ENCODE measurements at regions not wholly inside any gene's neighbourhood (a gene's known extent, or its start where the extent isn't known, plus 50 kb on each side); places are given as distances from the start of the nearest gene placed in this dataset.

DNA sequence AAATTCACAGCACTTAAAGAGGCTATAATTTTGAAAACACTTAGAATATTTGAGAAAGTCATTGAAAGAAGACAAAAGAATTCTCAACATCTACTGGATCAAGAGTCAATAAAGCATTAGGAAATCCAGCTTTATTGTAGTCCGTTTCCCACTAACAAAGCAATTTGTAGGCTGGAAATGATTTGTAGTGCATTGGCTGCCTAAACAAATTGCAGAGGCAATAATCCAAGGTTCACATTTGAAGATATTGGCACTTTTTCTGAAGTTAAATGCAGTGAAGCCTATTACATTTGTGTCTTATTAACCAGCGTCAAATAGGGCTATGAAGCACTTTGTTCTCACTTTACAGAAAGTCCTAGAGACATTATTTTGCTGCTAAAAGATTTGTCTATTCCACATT lies 848.1 kb upstream of the SLITRK1 start:
- H3K4me3 Mint-ChIP-seq = no peak overlapping the region
- H3K27ac Mint-ChIP-seq = no peak overlapping the region
- ChIA-PET CTCF (no interaction called here), POLR2A (no interaction called here)
- no peaks in the 10 kb centered on the region for H3K9me3 Mint-ChIP-seq
- TF ChIP-seq, protein P1, sequence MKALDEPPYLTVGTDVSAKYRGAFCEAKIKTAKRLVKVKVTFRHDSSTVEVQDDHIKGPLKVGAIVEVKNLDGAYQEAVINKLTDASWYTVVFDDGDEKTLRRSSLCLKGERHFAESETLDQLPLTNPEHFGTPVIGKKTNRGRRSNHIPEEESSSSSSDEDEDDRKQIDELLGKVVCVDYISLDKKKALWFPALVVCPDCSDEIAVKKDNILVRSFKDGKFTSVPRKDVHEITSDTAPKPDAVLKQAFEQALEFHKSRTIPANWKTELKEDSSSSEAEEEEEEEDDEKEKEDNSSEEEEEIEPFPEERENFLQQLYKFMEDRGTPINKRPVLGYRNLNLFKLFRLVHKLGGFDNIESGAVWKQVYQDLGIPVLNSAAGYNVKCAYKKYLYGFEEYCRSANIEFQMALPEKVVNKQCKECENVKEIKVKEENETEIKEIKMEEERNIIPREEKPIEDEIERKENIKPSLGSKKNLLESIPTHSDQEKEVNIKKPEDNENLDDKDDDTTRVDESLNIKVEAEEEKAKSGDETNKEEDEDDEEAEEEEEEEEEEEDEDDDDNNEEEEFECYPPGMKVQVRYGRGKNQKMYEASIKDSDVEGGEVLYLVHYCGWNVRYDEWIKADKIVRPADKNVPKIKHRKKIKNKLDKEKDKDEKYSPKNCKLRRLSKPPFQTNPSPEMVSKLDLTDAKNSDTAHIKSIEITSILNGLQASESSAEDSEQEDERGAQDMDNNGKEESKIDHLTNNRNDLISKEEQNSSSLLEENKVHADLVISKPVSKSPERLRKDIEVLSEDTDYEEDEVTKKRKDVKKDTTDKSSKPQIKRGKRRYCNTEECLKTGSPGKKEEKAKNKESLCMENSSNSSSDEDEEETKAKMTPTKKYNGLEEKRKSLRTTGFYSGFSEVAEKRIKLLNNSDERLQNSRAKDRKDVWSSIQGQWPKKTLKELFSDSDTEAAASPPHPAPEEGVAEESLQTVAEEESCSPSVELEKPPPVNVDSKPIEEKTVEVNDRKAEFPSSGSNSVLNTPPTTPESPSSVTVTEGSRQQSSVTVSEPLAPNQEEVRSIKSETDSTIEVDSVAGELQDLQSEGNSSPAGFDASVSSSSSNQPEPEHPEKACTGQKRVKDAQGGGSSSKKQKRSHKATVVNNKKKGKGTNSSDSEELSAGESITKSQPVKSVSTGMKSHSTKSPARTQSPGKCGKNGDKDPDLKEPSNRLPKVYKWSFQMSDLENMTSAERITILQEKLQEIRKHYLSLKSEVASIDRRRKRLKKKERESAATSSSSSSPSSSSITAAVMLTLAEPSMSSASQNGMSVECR (CRISPR knock-in tag; IDR thresholded peaks at IDR 0.05; ENCODE audit: borderline replicate concordance) = no peak
- TF ChIP-seq GABPB1 (CRISPR knock-in tag; IDR thresholded peaks at IDR 0.05) (no peak), IRF2 (CRISPR knock-in tag; IDR thresholded peaks at IDR 0.05; ENCODE audit: borderline replicate concordance, low read depth) (no peak)
- H3K4me1 Mint-ChIP-seq = no peaks in the 10 kb centered on the region
- DNase-seq (ENCODE audit: low spot score) (no peak), ATAC-seq (no peak)
- H3K36me3 Mint-ChIP-seq = no peaks in the 10 kb centered on the region
- no peaks in the 10 kb centered on the region for H3K27me3 Mint-ChIP-seq (ENCODE audit: low read depth)

DNA sequence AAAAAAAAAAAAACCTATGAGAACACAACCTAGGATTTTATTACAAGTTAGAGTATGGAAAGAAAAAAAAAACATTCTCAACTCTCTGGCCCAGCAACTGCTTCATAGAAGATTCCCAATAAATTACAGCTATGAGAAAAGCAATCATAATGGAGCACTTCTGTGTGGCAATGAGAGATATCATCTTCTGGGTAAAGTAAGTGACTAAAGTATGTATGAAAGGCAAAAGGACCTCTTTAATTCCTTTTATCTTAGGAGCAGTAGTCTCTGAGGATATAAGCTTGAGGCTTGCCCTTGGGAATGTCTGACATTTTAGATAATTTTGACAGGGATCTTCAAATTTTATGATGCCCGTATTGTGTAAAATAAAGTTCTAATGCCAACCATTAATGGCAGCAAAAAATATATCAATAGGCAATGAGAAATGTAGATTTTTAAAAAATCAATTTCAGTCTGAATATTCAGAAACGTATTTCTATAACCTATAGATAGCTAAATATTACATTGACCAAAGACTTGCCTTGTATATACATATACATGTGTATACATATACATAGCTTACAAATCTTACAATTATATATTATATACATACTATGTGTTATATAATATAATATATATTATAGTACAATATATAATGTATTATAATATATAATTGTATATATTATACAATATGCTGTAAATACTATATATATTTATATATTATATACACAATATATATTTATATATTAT lies 823.9 kb upstream of the SLITRK1 start:
- no peaks in the 10 kb centered on the region for H3K4me1 Mint-ChIP-seq
- no peak overlapping the region for H3K27ac Mint-ChIP-seq
- no peak for TF ChIP-seq GRHL2 (CRISPR knock-in tag; IDR thresholded peaks at IDR 0.05; ENCODE audit: insufficient replicate concordance, severe bottlenecking)
- TF ChIP-seq, protein P2, sequence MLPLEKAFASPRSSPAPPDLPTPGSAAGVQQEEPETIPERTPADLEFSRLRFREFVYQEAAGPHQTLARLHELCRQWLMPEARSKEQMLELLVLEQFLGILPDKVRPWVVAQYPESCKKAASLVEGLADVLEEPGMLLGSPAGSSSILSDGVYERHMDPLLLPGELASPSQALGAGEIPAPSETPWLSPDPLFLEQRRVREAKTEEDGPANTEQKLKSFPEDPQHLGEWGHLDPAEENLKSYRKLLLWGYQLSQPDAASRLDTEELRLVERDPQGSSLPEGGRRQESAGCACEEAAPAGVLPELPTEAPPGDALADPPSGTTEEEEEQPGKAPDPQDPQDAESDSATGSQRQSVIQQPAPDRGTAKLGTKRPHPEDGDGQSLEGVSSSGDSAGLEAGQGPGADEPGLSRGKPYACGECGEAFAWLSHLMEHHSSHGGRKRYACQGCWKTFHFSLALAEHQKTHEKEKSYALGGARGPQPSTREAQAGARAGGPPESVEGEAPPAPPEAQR (CRISPR knock-in tag; IDR thresholded peaks at IDR 0.05) = no peak
- no peak for TF ChIP-seq ETV6 (CRISPR knock-in tag; IDR thresholded peaks at IDR 0.05)
- TF ChIP-seq NFATC4 (CRISPR knock-in tag; IDR thresholded peaks at IDR 0.05) = no peak
- TF ChIP-seq ATF2 (CRISPR knock-in tag; IDR thresholded peaks at IDR 0.05; ENCODE audit: borderline replicate concordance, low read depth) = no peak
- no peak for TF ChIP-seq ZNF232 (CRISPR knock-in tag; IDR thresholded peaks at IDR 0.05)
- TF ChIP-seq, protein P3, sequence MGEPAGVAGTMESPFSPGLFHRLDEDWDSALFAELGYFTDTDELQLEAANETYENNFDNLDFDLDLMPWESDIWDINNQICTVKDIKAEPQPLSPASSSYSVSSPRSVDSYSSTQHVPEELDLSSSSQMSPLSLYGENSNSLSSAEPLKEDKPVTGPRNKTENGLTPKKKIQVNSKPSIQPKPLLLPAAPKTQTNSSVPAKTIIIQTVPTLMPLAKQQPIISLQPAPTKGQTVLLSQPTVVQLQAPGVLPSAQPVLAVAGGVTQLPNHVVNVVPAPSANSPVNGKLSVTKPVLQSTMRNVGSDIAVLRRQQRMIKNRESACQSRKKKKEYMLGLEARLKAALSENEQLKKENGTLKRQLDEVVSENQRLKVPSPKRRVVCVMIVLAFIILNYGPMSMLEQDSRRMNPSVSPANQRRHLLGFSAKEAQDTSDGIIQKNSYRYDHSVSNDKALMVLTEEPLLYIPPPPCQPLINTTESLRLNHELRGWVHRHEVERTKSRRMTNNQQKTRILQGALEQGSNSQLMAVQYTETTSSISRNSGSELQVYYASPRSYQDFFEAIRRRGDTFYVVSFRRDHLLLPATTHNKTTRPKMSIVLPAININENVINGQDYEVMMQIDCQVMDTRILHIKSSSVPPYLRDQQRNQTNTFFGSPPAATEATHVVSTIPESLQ (CRISPR knock-in tag; IDR thresholded peaks at IDR 0.05) = no peak
- no peak for TF ChIP-seq HMGA2 (CRISPR knock-in tag; IDR thresholded peaks at IDR 0.05)
- TF ChIP-seq CREB1 (CRISPR knock-in tag; IDR thresholded peaks at IDR 0.05) = no peak
- no peak for TF ChIP-seq CBFB (CRISPR knock-in tag; IDR thresholded peaks at IDR 0.05; ENCODE audit: low read depth)
- TF ChIP-seq, protein P4, sequence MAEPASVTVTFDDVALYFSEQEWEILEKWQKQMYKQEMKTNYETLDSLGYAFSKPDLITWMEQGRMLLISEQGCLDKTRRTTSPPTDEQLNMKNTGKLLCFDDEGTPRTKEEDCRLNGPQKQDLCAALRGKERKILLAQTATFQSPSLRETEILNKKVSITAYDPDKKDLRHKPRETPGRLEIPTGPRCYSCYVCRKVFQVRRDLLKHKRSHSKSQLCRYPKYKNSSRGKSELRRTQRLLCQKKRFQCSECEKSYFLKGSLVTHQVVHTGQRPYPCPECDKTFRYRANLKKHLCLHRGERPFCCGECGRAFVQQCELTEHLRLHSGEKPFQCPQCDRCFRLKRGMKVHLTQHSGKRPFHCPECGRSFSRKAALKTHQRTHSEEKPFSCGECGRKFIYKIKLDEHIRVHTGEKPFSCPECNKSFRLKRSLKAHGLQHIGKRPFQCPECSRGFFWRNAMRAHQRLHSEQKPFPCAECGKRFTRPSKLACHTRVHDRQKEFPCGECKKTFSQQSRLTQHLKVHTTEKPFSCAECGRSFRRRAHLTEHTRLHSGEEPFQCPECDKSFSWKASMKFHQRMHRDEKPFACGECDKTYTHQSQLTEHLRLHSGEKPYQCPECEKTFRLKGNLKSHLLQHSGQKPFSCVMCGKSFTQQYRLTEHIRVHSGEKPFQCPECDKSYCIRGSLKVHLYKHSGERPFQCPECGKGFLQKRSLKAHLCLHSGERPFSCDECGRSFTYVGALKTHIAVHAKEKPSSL (CRISPR knock-in tag; conservative IDR thresholded peaks at IDR 0.05) = no peak
- TF ChIP-seq, protein P5, sequence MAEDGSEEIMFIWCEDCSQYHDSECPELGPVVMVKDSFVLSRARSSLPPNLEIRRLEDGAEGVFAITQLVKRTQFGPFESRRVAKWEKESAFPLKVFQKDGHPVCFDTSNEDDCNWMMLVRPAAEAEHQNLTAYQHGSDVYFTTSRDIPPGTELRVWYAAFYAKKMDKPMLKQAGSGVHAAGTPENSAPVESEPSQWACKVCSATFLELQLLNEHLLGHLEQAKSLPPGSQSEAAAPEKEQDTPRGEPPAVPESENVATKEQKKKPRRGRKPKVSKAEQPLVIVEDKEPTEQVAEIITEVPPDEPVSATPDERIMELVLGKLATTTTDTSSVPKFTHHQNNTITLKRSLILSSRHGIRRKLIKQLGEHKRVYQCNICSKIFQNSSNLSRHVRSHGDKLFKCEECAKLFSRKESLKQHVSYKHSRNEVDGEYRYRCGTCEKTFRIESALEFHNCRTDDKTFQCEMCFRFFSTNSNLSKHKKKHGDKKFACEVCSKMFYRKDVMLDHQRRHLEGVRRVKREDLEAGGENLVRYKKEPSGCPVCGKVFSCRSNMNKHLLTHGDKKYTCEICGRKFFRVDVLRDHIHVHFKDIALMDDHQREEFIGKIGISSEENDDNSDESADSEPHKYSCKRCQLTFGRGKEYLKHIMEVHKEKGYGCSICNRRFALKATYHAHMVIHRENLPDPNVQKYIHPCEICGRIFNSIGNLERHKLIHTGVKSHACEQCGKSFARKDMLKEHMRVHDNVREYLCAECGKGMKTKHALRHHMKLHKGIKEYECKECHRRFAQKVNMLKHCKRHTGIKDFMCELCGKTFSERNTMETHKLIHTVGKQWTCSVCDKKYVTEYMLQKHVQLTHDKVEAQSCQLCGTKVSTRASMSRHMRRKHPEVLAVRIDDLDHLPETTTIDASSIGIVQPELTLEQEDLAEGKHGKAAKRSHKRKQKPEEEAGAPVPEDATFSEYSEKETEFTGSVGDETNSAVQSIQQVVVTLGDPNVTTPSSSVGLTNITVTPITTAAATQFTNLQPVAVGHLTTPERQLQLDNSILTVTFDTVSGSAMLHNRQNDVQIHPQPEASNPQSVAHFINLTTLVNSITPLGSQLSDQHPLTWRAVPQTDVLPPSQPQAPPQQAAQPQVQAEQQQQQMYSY (CRISPR knock-in tag; IDR thresholded peaks at IDR 0.05) = no peak
- TF ChIP-seq ELF4 (CRISPR knock-in tag; IDR thresholded peaks at IDR 0.05; ENCODE audit: low read depth) = no peak
- TF ChIP-seq, protein P6, sequence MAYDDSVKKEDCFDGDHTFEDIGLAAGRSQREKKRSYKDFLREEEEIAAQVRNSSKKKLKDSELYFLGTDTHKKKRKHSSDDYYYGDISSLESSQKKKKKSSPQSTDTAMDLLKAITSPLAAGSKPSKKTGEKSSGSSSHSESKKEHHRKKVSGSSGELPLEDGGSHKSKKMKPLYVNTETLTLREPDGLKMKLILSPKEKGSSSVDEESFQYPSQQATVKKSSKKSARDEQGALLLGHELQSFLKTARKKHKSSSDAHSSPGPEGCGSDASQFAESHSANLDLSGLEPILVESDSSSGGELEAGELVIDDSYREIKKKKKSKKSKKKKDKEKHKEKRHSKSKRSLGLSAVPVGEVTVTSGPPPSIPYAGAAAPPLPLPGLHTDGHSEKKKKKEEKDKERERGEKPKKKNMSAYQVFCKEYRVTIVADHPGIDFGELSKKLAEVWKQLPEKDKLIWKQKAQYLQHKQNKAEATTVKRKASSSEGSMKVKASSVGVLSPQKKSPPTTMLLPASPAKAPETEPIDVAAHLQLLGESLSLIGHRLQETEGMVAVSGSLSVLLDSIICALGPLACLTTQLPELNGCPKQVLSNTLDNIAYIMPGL (CRISPR knock-in tag; IDR thresholded peaks at IDR 0.05) = no peak
- no peaks in the 10 kb centered on the region for H3K27me3 Mint-ChIP-seq (ENCODE audit: low read depth)
- CTCF ChIA-PET = interaction anchor here (0.6 to 0.7 kb wide), 2 partner anchors 136 to 250 kb away, joined by 3 to 4 read pairs; no protein-coding TSS in a partner anchor
- H3K9me3 Mint-ChIP-seq = no peaks in the 10 kb centered on the region
- POLR2A ChIA-PET = interaction anchor here (0.5 kb wide), 1 partner anchor 127 kb away, joined by 4 read pairs; no protein-coding TSS in a partner anchor
- no peaks in the 10 kb centered on the region for H3K36me3 Mint-ChIP-seq
- DNase-seq (ENCODE audit: low spot score) (no peak), ATAC-seq (no peak)
- no peak overlapping the region for H3K4me3 Mint-ChIP-seq
